SK-N-SH (cell line): ENCODE measurements at regions not wholly inside any gene's neighbourhood (a gene's known extent, or its start where the extent isn't known, plus 50 kb on each side); places are given as distances from the start of the nearest gene placed in this dataset.

ENCODE experiments used
- CTCF ChIA-PET: fragments of 300-600, 350-600 bp; formaldehyde crosslinking; extraction: SDS; loops from one replicate; lab custom pipeline; 2021; lab: Yijun Ruan, JAX
- POLR2A ChIA-PET: fragments of 350-600 bp; sonication (Branson Sonifier 250); formaldehyde crosslinking; extraction: SDS; loops from one replicate; lab custom pipeline; 2020; ENCODE audit warnings: antibody characterized with exemption, inconsistent platforms; lab: Yijun Ruan, JAX
- DNase-seq: peaks from one replicate; pipeline ENCODE4 v3.0.0; 2012
- H2AFZ ChIP-seq: fragments of 200-600 bp; sonication (generic); 2 replicates; pipeline ENCODE4 v1.8.1; 2016; ENCODE audit warnings: antibody characterized with exemption, mild to moderate bottlenecking, low read depth
- H3F3A ChIP-seq: fragments of 200-600 bp; sonication (generic); replicated peaks from 2 replicates; pipeline ENCODE3; 2016; ENCODE audit warnings: antibody characterized with exemption, mild to moderate bottlenecking; ENCODE audit not compliant: insufficient read depth
- H3K27ac ChIP-seq, 2 experiments: fragments of 200-500 bp in 1 of 2; fragments of 200-600 bp in 1 of 2; sonication (Bioruptor generic) in 1 of 2; sonication (generic), shearing (Covaris generic) in 1 of 2; 2 replicates each; pipeline versions ENCODE4 v1.5.1 to v1.6.1; 2014 to 2016; ENCODE audit warnings: low read depth in 2 of 2, inconsistent platforms in 1 of 2, low read length in 1 of 2, mild to moderate bottlenecking in 1 of 2, mixed read lengths in 1 of 2
- H3K27me3 ChIP-seq: fragments of 200-600 bp; sonication (generic), shearing (Covaris generic); 2 replicates; pipeline ENCODE4 v1.6.1; 2016; ENCODE audit warnings: mixed run types; ENCODE audit not compliant: insufficient read depth
- H3K36me3 ChIP-seq, 2 experiments: fragments of 200-500 bp in 1 of 2; fragments of 200-600 bp in 1 of 2; sonication (Bioruptor generic) in 1 of 2; sonication (generic) in 1 of 2; replicated peaks in 1 of 2; 2 replicates each; pipeline versions ENCODE3 to v1.5.1; 2014 to 2016; ENCODE audit warnings: low read length in 1 of 2, mild to moderate bottlenecking in 1 of 2; ENCODE audit not compliant: insufficient read depth in 2 of 2, control insufficient read depth in 1 of 2
- H3K4me1 ChIP-seq, 2 experiments: fragments of 200-500 bp in 1 of 2; fragments of 200-600 bp in 1 of 2; sonication (Bioruptor generic) in 1 of 2; sonication (generic), shearing (Covaris generic) in 1 of 2; 2 replicates each; pipeline versions ENCODE4 v1.5.1 to v1.6.1; 2014 to 2016; ENCODE audit warnings: low read depth in 1 of 2, low read length in 1 of 2, mixed run types in 1 of 2; ENCODE audit not compliant: insufficient read depth in 2 of 2, control insufficient read depth in 1 of 2
- H3K4me2 ChIP-seq: fragments of 200-600 bp; sonication (generic), shearing (Covaris generic); 2 replicates; pipeline ENCODE4 v1.6.1; 2017; ENCODE audit warnings: mixed run types
- H3K4me3 ChIP-seq, 2 experiments: fragments of 200-500 bp in 1 of 2; fragments of 200-600 bp in 1 of 2; sonication (Bioruptor generic) in 1 of 2; sonication (generic), shearing (Covaris generic) in 1 of 2; 2 replicates each; pipeline versions ENCODE4 v1.5.1 to v1.8.1; 2014 to 2016; ENCODE audit warnings: low read depth in 2 of 2, inconsistent platforms in 1 of 2, low read length in 1 of 2, mild to moderate bottlenecking in 1 of 2, mixed read lengths in 1 of 2, moderate library complexity in 1 of 2
- H3K79me2 ChIP-seq: fragments of 200-600 bp; sonication (generic); 2 replicates; pipeline ENCODE4 v1.8.1; 2017; ENCODE audit warnings: mild to moderate bottlenecking; ENCODE audit not compliant: insufficient read depth
- H3K9ac ChIP-seq: fragments of 200-600 bp; sonication (generic); 2 replicates; pipeline ENCODE4 v1.6.1; 2017; ENCODE audit warnings: mixed run types
- H3K9me2 ChIP-seq: fragments of 200-600 bp; sonication (generic); 2 replicates; pipeline ENCODE4 v1.6.1; 2017; ENCODE audit warnings: mixed run types
- H3K9me3 ChIP-seq: fragments of 200-600 bp; sonication (generic); 2 replicates; pipeline ENCODE4 v1.6.1; 2017; ENCODE audit warnings: mixed run types, mild to moderate bottlenecking, moderate library complexity
- H4K20me1 ChIP-seq: fragments of 200-600 bp; sonication (generic); 2 replicates; pipeline ENCODE4 v1.6.1; 2017; ENCODE audit warnings: mild to moderate bottlenecking, mixed run types; ENCODE audit not compliant: insufficient read depth
- CHD2 ChIP-seq: fragments of 150-350 bp; IDR thresholded peaks from 2 replicates; pipeline ENCODE4 v1.6.1; 2018; ENCODE audit warnings: low read length; ENCODE audit not compliant: partially characterized antibody
- CTCF ChIP-seq: fragments of 200-600 bp; sonication (generic); IDR thresholded peaks from 2 replicates; pipeline ENCODE4 v1.6.1; 2017; ENCODE audit warnings: antibody characterized with exemption, mild to moderate bottlenecking, moderate library complexity
- EP300 ChIP-seq, 2 experiments: IDR thresholded peaks; 2 replicates each; pipeline versions ENCODE4 v1.4.0 to v1.6.1; 2012; ENCODE audit warnings: borderline replicate concordance in 1 of 2, low read depth in 1 of 2, low read length in 1 of 2
- EZH2phosphoT487 ChIP-seq: fragments of 200-600 bp; sonication (generic); IDR thresholded peaks from 2 replicates; pipeline ENCODE4 v1.6.1; 2017; ENCODE audit warnings: low read depth, mixed run types, mild to moderate bottlenecking, antibody characterized with exemption, moderate library complexity, borderline replicate concordance
- FOXJ3 ChIP-seq: sonication (generic); formaldehyde crosslinking; IDR thresholded peaks from 2 replicates; pipeline ENCODE4 v1.5.1; 2020; ENCODE audit warnings: mild to moderate bottlenecking, missing genetic modification reagents
- FOXM1 ChIP-seq: IDR thresholded peaks from 2 replicates; pipeline ENCODE4 v1.4.0; 2012; ENCODE audit warnings: low read depth, mild to moderate bottlenecking
- GABPA ChIP-seq: IDR thresholded peaks from 2 replicates; pipeline ENCODE4 v1.4.0; 2012; ENCODE audit warnings: low read depth, mild to moderate bottlenecking
- GATA2 ChIP-seq: sonication (generic); formaldehyde crosslinking; IDR thresholded peaks from 2 replicates; pipeline ENCODE4 v1.5.0; 2020; ENCODE audit warnings: mild to moderate bottlenecking, missing genetic modification reagents
- JUND ChIP-seq: IDR thresholded peaks from 2 replicates; pipeline ENCODE4 v1.4.0; 2012
- MXI1 ChIP-seq: IDR thresholded peaks from 2 replicates; pipeline ENCODE4 v1.6.1; 2012; ENCODE audit warnings: mild to moderate bottlenecking, low read depth, low read length, improper control_type of control experiment
- NRF1 ChIP-seq: IDR thresholded peaks from 2 replicates; pipeline ENCODE4 v1.6.1; 2012; ENCODE audit warnings: low read depth, mild to moderate bottlenecking, low read length
- RAD21 ChIP-seq: IDR thresholded peaks from 2 replicates; pipeline ENCODE4 v1.6.1; 2012; ENCODE audit warnings: mild to moderate bottlenecking, low read length
- RCOR1 ChIP-seq: fragments of 150-350 bp; IDR thresholded peaks from 2 replicates; pipeline ENCODE4 v1.6.1; 2017; ENCODE audit warnings: antibody characterized with exemption, low read length
- RFX5 ChIP-seq: IDR thresholded peaks from 2 replicates; pipeline ENCODE4 v1.6.1; 2012; ENCODE audit warnings: mild to moderate bottlenecking, improper control_type of control experiment, low read length
- SIN3A ChIP-seq: IDR thresholded peaks from 2 replicates; pipeline ENCODE4 v1.6.1; 2012; ENCODE audit warnings: low read depth, mild to moderate bottlenecking, low read length, moderate library complexity, borderline replicate concordance
- SMC3 ChIP-seq: IDR thresholded peaks from 2 replicates; pipeline ENCODE4 v1.6.1; 2012; ENCODE audit warnings: low read depth, low read length, improper control_type of control experiment
- TAF1 ChIP-seq: IDR thresholded peaks from 2 replicates; pipeline ENCODE4 v1.6.1; 2012; ENCODE audit warnings: low read depth, mild to moderate bottlenecking, low read length, moderate library complexity, borderline replicate concordance
- TCF12 ChIP-seq: IDR thresholded peaks from 2 replicates; pipeline ENCODE4 v1.4.0; 2012
- TEAD4 ChIP-seq: IDR thresholded peaks from 2 replicates; pipeline ENCODE4 v1.4.0; 2012; ENCODE audit warnings: mild to moderate bottlenecking, borderline replicate concordance; ENCODE audit not compliant: insufficient read depth
- USF2 ChIP-seq: fragments of 150-350 bp; IDR thresholded peaks from 2 replicates; pipeline ENCODE4 v1.6.1; 2017; ENCODE audit warnings: antibody characterized with exemption, low read length, low read depth, borderline replicate concordance
- ZBTB33 ChIP-seq: IDR thresholded peaks from 2 replicates; pipeline ENCODE4 v1.4.0; 2012; ENCODE audit warnings: low read depth, borderline replicate concordance
- WGBS: methylation state at CpG from one replicate; pipeline ENCODE4 v1.1.6; 2017; ENCODE audit warnings: low lambda C conversion rate; 5-methylcytosine and 5-hydroxymethylcytosine counted together
- TF ChIP-seq, protein P1 (sequence below): IDR thresholded peaks from 2 replicates; pipeline ENCODE4 v1.4.0; 2012; ENCODE audit warnings: low read depth

- H3K4me2 ChIP-seq: no peak overlapping the region
- H3F3A ChIP-seq: no peaks in the 10 kb centered on the region
- H4K20me1 ChIP-seq: no peaks in the 10 kb centered on the region
- WGBS: 14% methylated on average over 1 of the region's 1 CpG
- TF ChIP-seq NRF1 (no peak), GATA2 (no peak), USF2 (no peak), SMC3 (no peak), JUND (no peak), TEAD4 (no peak), CHD2 (no peak), RFX5 (no peak), TAF1 (no peak), RAD21 (no peak)
- TF ChIP-seq, all 33 proteins: peak for 0
- Histone ChIP-seq H3K27me3 (no peaks in the 10 kb centered on the region), H3K36me3 (no peaks in the 10 kb centered on the region), H3K9me2 (no peaks in the 10 kb centered on the region), H3K9me3 (peaks cover 6% of the 10 kb centered on the region; the same call in 1 of the 2 replicates), H3K4me3 (no peak overlapping the region), H3K9ac (no peak overlapping the region), H3K79me2 (no peaks in the 10 kb centered on the region), H2AFZ (no peak overlapping the region), H3K4me1 (no peaks in the 10 kb centered on the region), H3K27ac (no peak overlapping the region)
- no peak for DNase-seq
- ChIA-PET POLR2A (no interaction called here), CTCF (interaction anchor here (0.9 kb wide), 1 partner anchor 827 kb away, joined by 3 read pairs; no protein-coding TSS in a partner anchor)
These were observed 1066.2 kb downstream of the TDRD15 start for GRCh38 chr2:22189893-22190480.

GRCh38 chr2:22194218-22194617 lies 1070.5 kb downstream of the TDRD15 start:
- peaks cover 0 to 2% of the 10 kb centered on the region in 2 experiments; a peak in 1 of 4 replicates for H3K4me1 ChIP-seq
- ChIA-PET POLR2A (no interaction called here), CTCF (no interaction called here)
- no peaks in the 10 kb centered on the region for H3K36me3 ChIP-seq
- H2AFZ ChIP-seq: no peak overlapping the region
- H3K27me3 ChIP-seq: no peaks in the 10 kb centered on the region
- no peak for DNase-seq
- H3K4me2 ChIP-seq: no peak overlapping the region
- no peak overlapping the region for H3K27ac ChIP-seq
- H4K20me1 ChIP-seq: no peaks in the 10 kb centered on the region
- H3K9ac ChIP-seq: no peak overlapping the region
- TF ChIP-seq USF2: no peak
- no peak for TF ChIP-seq RCOR1
- TF ChIP-seq, protein P1, sequence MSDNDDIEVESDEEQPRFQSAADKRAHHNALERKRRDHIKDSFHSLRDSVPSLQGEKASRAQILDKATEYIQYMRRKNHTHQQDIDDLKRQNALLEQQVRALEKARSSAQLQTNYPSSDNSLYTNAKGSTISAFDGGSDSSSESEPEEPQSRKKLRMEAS: no peak
- TF ChIP-seq CTCF: no peak
- TF ChIP-seq EZH2phosphoT487: no peak
- TF ChIP-seq SIN3A: no peak
- TF ChIP-seq GABPA: no peak
- TF ChIP-seq FOXJ3: no peak
- no peak for TF ChIP-seq FOXM1
- no peak for TF ChIP-seq RFX5
- no peak for TF ChIP-seq ZBTB33
- TF ChIP-seq GATA2: no peak
- TF ChIP-seq TCF12: no peak
- TF ChIP-seq TEAD4: no peak
- no peak for TF ChIP-seq NRF1
- TF ChIP-seq MXI1: no peak
- TF ChIP-seq RAD21: no peak
- TF ChIP-seq EP300 (IDR thresholded peaks at IDR 0.05; ENCODE audit: borderline replicate concordance in 1 of 2, low read depth in 1 of 2, low read length in 1 of 2): no peak
- no peak for TF ChIP-seq JUND
- 38% methylated on average over 1 of the region's 1 CpG for WGBS
- no peaks in the 10 kb centered on the region for H3F3A ChIP-seq
- no peaks in the 10 kb centered on the region for H3K9me2 ChIP-seq
- no peak overlapping the region for H3K4me3 ChIP-seq
- no peaks in the 10 kb centered on the region for H3K79me2 ChIP-seq
- peaks cover 6% of the 10 kb centered on the region; the same call in 1 of the 2 replicates for H3K9me3 ChIP-seq
